ENCODE measurements at regions not wholly inside any gene's neighbourhood (a gene's known extent, or its start where the extent isn't known, plus 50 kb on each side); places are given as distances from the start of the nearest gene placed in this dataset.

- no peak for ATAC-seq (ENCODE audit: insufficient read depth, low read depth)
- H3K9me3 ChIP-seq (ENCODE audit: insufficient read depth, low read length, severe bottlenecking) = no peaks in the 10 kb centered on the region
- DNase-seq = no peak
- H2AFZ ChIP-seq (ENCODE audit: low read depth, low read length) = no peak overlapping the region
- no peak overlapping the region for H3K9ac ChIP-seq (ENCODE audit: low read depth, low read length)
- H3K79me2 ChIP-seq (ENCODE audit: insufficient read depth, low read length) = no peaks in the 10 kb centered on the region
- no peak for TF ChIP-seq EZH2 (IDR thresholded peaks at IDR 0.05; ENCODE audit: borderline replicate concordance, low read depth, low read length, severe bottlenecking)
- no peak for TF ChIP-seq CTCF (IDR thresholded peaks at IDR 0.05; ENCODE audit: borderline replicate concordance, extremely low read depth, low read length, poor library complexity, severe bottlenecking)
- H3K4me2 ChIP-seq (ENCODE audit: insufficient read depth, low read length) = no peak overlapping the region
- no peak overlapping the region for H3K27ac ChIP-seq (ENCODE audit: low read length)
- H3K36me3 ChIP-seq (ENCODE audit: insufficient read depth, low read length) = no peaks in the 10 kb centered on the region
- no peaks in the 10 kb centered on the region for H3K27me3 ChIP-seq (ENCODE audit: insufficient read depth, low read length, poor library complexity)
- H3K4me1 ChIP-seq (ENCODE audit: insufficient read depth, low read length) = no peaks in the 10 kb centered on the region
- no peaks in the 10 kb centered on the region for H4K20me1 ChIP-seq (ENCODE audit: insufficient read depth, low read length)
- H3K4me3 ChIP-seq (ENCODE audit: low read depth in 1 of 2, low read length in 2 of 2) = no peak overlapping the region
These were observed 67.0 kb upstream of the FOXC1 start for GRCh38 chr6:1542764-1543163.

GRCh38 chr6:1544000-1544399 is 65.7 kb upstream of the FOXC1 start:
- Histone ChIP-seq H3K79me2 (ENCODE audit: insufficient read depth, low read length) (no peaks in the 10 kb centered on the region), H3K27ac (ENCODE audit: low read length) (no peak overlapping the region), H3K36me3 (ENCODE audit: insufficient read depth, low read length) (no peaks in the 10 kb centered on the region), H3K9me3 (ENCODE audit: insufficient read depth, low read length, severe bottlenecking) (no peaks in the 10 kb centered on the region), H3K27me3 (ENCODE audit: insufficient read depth, low read length, poor library complexity) (no peaks in the 10 kb centered on the region), H3K9ac (ENCODE audit: low read depth, low read length) (no peak overlapping the region), H2AFZ (ENCODE audit: low read depth, low read length) (no peak overlapping the region), H3K4me2 (ENCODE audit: insufficient read depth, low read length) (no peak overlapping the region), H3K4me3 (ENCODE audit: low read depth in 1 of 2, low read length in 2 of 2) (no peak overlapping the region), H4K20me1 (ENCODE audit: insufficient read depth, low read length) (no peaks in the 10 kb centered on the region), H3K4me1 (ENCODE audit: insufficient read depth, low read length) (no peaks in the 10 kb centered on the region)
- no peak for ATAC-seq (ENCODE audit: insufficient read depth, low read depth)
- no peak for DNase-seq
- TF ChIP-seq CTCF (IDR thresholded peaks at IDR 0.05; ENCODE audit: borderline replicate concordance, extremely low read depth, low read length, poor library complexity, severe bottlenecking) (no peak), EZH2 (IDR thresholded peaks at IDR 0.05; ENCODE audit: borderline replicate concordance, low read depth, low read length, severe bottlenecking) (no peak)

GRCh38 chr6:1544603-1545002 is 65.1 kb upstream of the FOXC1 start:
- no peak for DNase-seq
- no peak for TF ChIP-seq CTCF (IDR thresholded peaks at IDR 0.05; ENCODE audit: borderline replicate concordance, extremely low read depth, low read length, poor library complexity, severe bottlenecking)

GRCh38 chr6:1545654-1546053 is 64.1 kb upstream of the FOXC1 start:
- H3K36me3 ChIP-seq (ENCODE audit: insufficient read depth, low read length) = no peaks in the 10 kb centered on the region
- H3K4me1 ChIP-seq (ENCODE audit: insufficient read depth, low read length) = no peaks in the 10 kb centered on the region
- no peak overlapping the region for H3K9ac ChIP-seq (ENCODE audit: low read depth, low read length)
- ATAC-seq (ENCODE audit: insufficient read depth, low read depth) = no peak
- no peaks in the 10 kb centered on the region for H4K20me1 ChIP-seq (ENCODE audit: insufficient read depth, low read length)
- no peak overlapping the region for H3K4me2 ChIP-seq (ENCODE audit: insufficient read depth, low read length)
- H3K9me3 ChIP-seq (ENCODE audit: insufficient read depth, low read length, severe bottlenecking) = no peaks in the 10 kb centered on the region
- no peak for TF ChIP-seq EZH2 (IDR thresholded peaks at IDR 0.05; ENCODE audit: borderline replicate concordance, low read depth, low read length, severe bottlenecking)
- no peak for TF ChIP-seq CTCF (IDR thresholded peaks at IDR 0.05; ENCODE audit: borderline replicate concordance, extremely low read depth, low read length, poor library complexity, severe bottlenecking)
- no peak overlapping the region for H3K4me3 ChIP-seq (ENCODE audit: low read depth in 1 of 2, low read length in 2 of 2)
- H3K27me3 ChIP-seq (ENCODE audit: insufficient read depth, low read length, poor library complexity) = no peaks in the 10 kb centered on the region
- DNase-seq = no peak
- no peak overlapping the region for H2AFZ ChIP-seq (ENCODE audit: low read depth, low read length)
- no peaks in the 10 kb centered on the region for H3K79me2 ChIP-seq (ENCODE audit: insufficient read depth, low read length)
- H3K27ac ChIP-seq (ENCODE audit: low read length) = no peak overlapping the region

More at GRCh38 chr6:1544603-1545002, 65.1 kb upstream of the FOXC1 start:
- Histone ChIP-seq H3K9ac (ENCODE audit: low read depth, low read length) (no peak overlapping the region), H4K20me1 (ENCODE audit: insufficient read depth, low read length) (no peaks in the 10 kb centered on the region), H3K9me3 (ENCODE audit: insufficient read depth, low read length, severe bottlenecking) (no peaks in the 10 kb centered on the region), H3K4me1 (ENCODE audit: insufficient read depth, low read length) (no peaks in the 10 kb centered on the region), H3K4me2 (ENCODE audit: insufficient read depth, low read length) (no peak overlapping the region), H3K79me2 (ENCODE audit: insufficient read depth, low read length) (no peaks in the 10 kb centered on the region), H3K36me3 (ENCODE audit: insufficient read depth, low read length) (no peaks in the 10 kb centered on the region), H3K4me3 (ENCODE audit: low read depth in 1 of 2, low read length in 2 of 2) (no peak overlapping the region), H3K27me3 (ENCODE audit: insufficient read depth, low read length, poor library complexity) (no peaks in the 10 kb centered on the region), H3K27ac (ENCODE audit: low read length) (no peak overlapping the region), H2AFZ (ENCODE audit: low read depth, low read length) (no peak overlapping the region)
- no peak for ATAC-seq (ENCODE audit: insufficient read depth, low read depth)

Data from DND-41 (cell line).